AG09309 (cell line): ENCODE measurements at regions not wholly inside any gene's neighbourhood (a gene's known extent, or its start where the extent isn't known, plus 50 kb on each side); places are given as distances from the start of the nearest gene placed in this dataset.

Source experiments
- DNase-seq: peaks from one replicate; pipeline ENCODE4 v3.0.0-alpha.2; 2010; ENCODE audit warnings: low read depth
- H3K4me3 ChIP-seq: 2 replicates; pipeline ENCODE4 v1.5.1; 2011; ENCODE audit warnings: mild to moderate bottlenecking, low read depth, low read length, moderate library complexity; ENCODE audit not compliant: control insufficient read depth
- CTCF ChIP-seq: IDR thresholded peaks from 2 replicates; pipeline ENCODE4 v1.5.1; 2011; ENCODE audit warnings: mild to moderate bottlenecking, low read depth, low read length, inconsistent platforms; ENCODE audit not compliant: insufficient read depth, control insufficient read depth; ENCODE audit errors: missing control alignments

GRCh38 chr1:91621907-91622306 is 121.3 kb downstream of the CDC7 start:
- DNase-seq, result no peak
- no peak for TF ChIP-seq CTCF
- no peak overlapping the region for H3K4me3 ChIP-seq

GRCh38 chr1:91622616-91623015 is 122.0 kb downstream of the CDC7 start:
- H3K4me3 ChIP-seq, result no peak overlapping the region
- no peak for TF ChIP-seq CTCF
- no peak for DNase-seq

GRCh38 chr1:91623020-91623419 is 122.4 kb downstream of the CDC7 start:
- H3K4me3 ChIP-seq, result no peak overlapping the region
- DNase-seq, result no peak
- no peak for TF ChIP-seq CTCF

GRCh38 chr1:91624331-91624730 is 123.7 kb downstream of the CDC7 start:
- no peak for TF ChIP-seq CTCF
- no peak overlapping the region for H3K4me3 ChIP-seq
- DNase-seq, result no peak
